HepG2 (cell line): ENCODE measurements at regions not wholly inside any gene's neighbourhood (a gene's known extent, or its start where the extent isn't known, plus 50 kb on each side); places are given as distances from the start of the nearest gene placed in this dataset.

Source experiments
- BCLAF1 ChIP-seq: fragments of 450-650 bp; IDR thresholded peaks from 2 replicates; pipeline ENCODE4 v1.6.1; 2017; ENCODE audit warnings: mild to moderate bottlenecking
- CTCF ChIP-seq: sonication (generic); formaldehyde crosslinking; IDR thresholded peaks from 2 replicates; pipeline ENCODE4 v1.5.0; 2020; ENCODE audit warnings: mild to moderate bottlenecking, missing genetic modification reagents, moderate library complexity
- FOXA3 ChIP-seq: IDR thresholded peaks from 2 replicates; pipeline ENCODE4 v1.6.1; 2016; ENCODE audit warnings: missing genetic modification reagents, missing compliant biosample characterization
- KDM6A ChIP-seq: IDR thresholded peaks from 2 replicates; pipeline ENCODE4 v1.6.1; 2016; ENCODE audit warnings: low read depth
- MTERF4 ChIP-seq: sonication (generic); formaldehyde crosslinking; IDR thresholded peaks from 2 replicates; pipeline ENCODE4 v1.8.0; 2023; ENCODE audit warnings: mild to moderate bottlenecking, missing genetic modification reagents
- SMARCC2 ChIP-seq: fragments of 450-650 bp; IDR thresholded peaks from 2 replicates; pipeline ENCODE4 v1.6.1; 2017; ENCODE audit warnings: antibody characterized with exemption, mild to moderate bottlenecking
- SPEN ChIP-seq: sonication (generic); formaldehyde crosslinking; IDR thresholded peaks from 2 replicates; pipeline ENCODE4 v1.5.1; 2020; ENCODE audit warnings: low read depth, mild to moderate bottlenecking, missing genetic modification reagents
- ZBTB1 ChIP-seq: sonication (generic); formaldehyde crosslinking; IDR thresholded peaks from 2 replicates; pipeline ENCODE4 v1.4.0; 2020; ENCODE audit warnings: missing genetic modification reagents, borderline replicate concordance
- ZNF382 ChIP-seq: sonication (generic); formaldehyde crosslinking; IDR thresholded peaks from 2 replicates; pipeline ENCODE4 v1.5.0; 2020; ENCODE audit warnings: missing genetic modification reagents, mild to moderate bottlenecking, borderline replicate concordance

GRCh38 chr6:67265996-67266921 lies 1368.8 kb upstream of the ADGRB3 start:
- no peak for TF ChIP-seq SPEN
- TF ChIP-seq FOXA3, result no peak
- TF ChIP-seq ZBTB1 (CRISPR knock-in tag), result no peak
- no peak for TF ChIP-seq SMARCC2
- no peak for TF ChIP-seq MTERF4 (CRISPR knock-in tag)
- TF ChIP-seq KDM6A (CRISPR knock-in tag), result no peak
- TF ChIP-seq ZNF382 (CRISPR knock-in tag), result no peak
- no peak for TF ChIP-seq CTCF (CRISPR knock-in tag)
- TF ChIP-seq BCLAF1, result no peak
